ENCODE measurements at regions not wholly inside any gene's neighbourhood (a gene's known extent, or its start where the extent isn't known, plus 50 kb on each side); places are given as distances from the start of the nearest gene placed in this dataset.
A peak's percentile ranks its signal among the peaks of the same experiment; 100 is the strongest.

- no peaks in the 10 kb centered on the region for H3K9me3 ChIP-seq (ENCODE audit: control insufficient read depth in 2 of 2, low read length in 2 of 2)
- no peaks in the 10 kb centered on the region for H3K4me1 ChIP-seq (ENCODE audit: control insufficient read depth, insufficient read depth, low read length, poor library complexity, severe bottlenecking)
- Mint-ChIP-seq H3K9me3 (peaks cover 0 to 6% (median 0%) of the 10 kb centered on the region in 7 donors), H3K27me3 (peaks cover 6% of the 10 kb centered on the region), H3K4me3 (no peak overlapping the region), H3K4me1 (no peaks in the 10 kb centered on the region), H3K27ac (no peak overlapping the region), H3K36me3 (no peaks in the 10 kb centered on the region)
- H3K4me3 ChIP-seq (ENCODE audit: low read depth, low read length), result no peak overlapping the region
- H3K27me3 ChIP-seq (ENCODE audit: control insufficient read depth, insufficient read depth, low read length), result no peaks in the 10 kb centered on the region
- no peaks in the 10 kb centered on the region for H3K36me3 ChIP-seq (ENCODE audit: control insufficient read depth, insufficient read depth, low read length)
- no peak overlapping the region for H3K27ac ChIP-seq (ENCODE audit: insufficient read depth, low read length, poor library complexity, severe bottlenecking)
- ATAC-seq (ENCODE audit: low read depth in 2 of 2) (no peak), DNase-seq (no peak)
Measured at GRCh38 chr14:37968664-37969240, 239.0 kb upstream of the SSTR1 start.

- H3K27ac ChIP-seq (ENCODE audit: insufficient read depth, low read length, poor library complexity, severe bottlenecking), result no peak overlapping the region
- no peaks in the 10 kb centered on the region for H3K9me3 ChIP-seq (ENCODE audit: control insufficient read depth in 2 of 2, low read length in 2 of 2)
- Mint-ChIP-seq H3K4me1 (no peaks in the 10 kb centered on the region), H3K27ac (no peak overlapping the region), H3K36me3 (no peaks in the 10 kb centered on the region), H3K27me3 (peaks cover 6% of the 10 kb centered on the region), H3K4me3 (no peak overlapping the region), H3K9me3 (peaks cover 0 to 5% (median 0%) of the 10 kb centered on the region in 7 donors)
- no peaks in the 10 kb centered on the region for H3K27me3 ChIP-seq (ENCODE audit: control insufficient read depth, insufficient read depth, low read length)
- no peaks in the 10 kb centered on the region for H3K4me1 ChIP-seq (ENCODE audit: control insufficient read depth, insufficient read depth, low read length, poor library complexity, severe bottlenecking)
- DNase-seq (no peak), ATAC-seq (ENCODE audit: low read depth in 2 of 2) (no peak)
- no peak overlapping the region for H3K4me3 ChIP-seq (ENCODE audit: low read depth, low read length)
- H3K36me3 ChIP-seq (ENCODE audit: control insufficient read depth, insufficient read depth, low read length), result no peaks in the 10 kb centered on the region
Measured at GRCh38 chr14:37969511-37969979, 238.2 kb upstream of the SSTR1 start.

DNA sequence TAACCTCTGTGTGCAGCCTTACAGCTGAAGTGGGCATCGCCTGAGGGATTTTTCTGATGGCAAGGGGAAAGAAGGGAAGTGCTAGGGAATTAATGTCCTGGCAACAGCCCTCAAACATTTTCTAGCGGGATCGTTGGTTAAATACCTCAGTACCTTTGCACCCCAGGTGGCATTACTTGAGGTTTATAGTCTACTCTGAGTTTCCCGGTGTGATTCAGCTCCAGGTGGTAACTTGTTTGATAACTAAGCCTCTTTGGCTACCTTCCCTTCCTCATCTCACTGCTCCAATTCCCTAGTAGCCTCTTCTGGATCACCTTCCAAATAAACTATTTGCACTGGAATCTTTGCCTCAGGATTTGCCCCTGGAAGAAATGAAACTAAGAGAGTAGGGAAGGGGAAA lies 237.0 kb upstream of the SSTR1 start:
- Histone ChIP-seq H3K4me1 (ENCODE audit: control insufficient read depth, insufficient read depth, low read length, poor library complexity, severe bottlenecking) (no peaks in the 10 kb centered on the region), H3K27ac (ENCODE audit: insufficient read depth, low read length, poor library complexity, severe bottlenecking) (no peak overlapping the region), H3K27me3 (ENCODE audit: control insufficient read depth, insufficient read depth, low read length) (no peaks in the 10 kb centered on the region), H3K9me3 (ENCODE audit: control insufficient read depth in 2 of 2, low read length in 2 of 2) (no peaks in the 10 kb centered on the region), H3K4me3 (ENCODE audit: low read depth, low read length) (no peak overlapping the region), H3K36me3 (ENCODE audit: control insufficient read depth, insufficient read depth, low read length) (no peaks in the 10 kb centered on the region)
- ATAC-seq (ENCODE audit: low read depth in 2 of 2) (no peak), DNase-seq (no peak)
- Mint-ChIP-seq H3K36me3 (no peaks in the 10 kb centered on the region), H3K27me3 (peaks cover 4% of the 10 kb centered on the region), H3K9me3 (peaks cover 0 to under 1% (median 0%) of the 10 kb centered on the region in 7 donors), H3K4me1 (no peaks in the 10 kb centered on the region), H3K27ac (no peak overlapping the region), H3K4me3 (no peak overlapping the region)

GRCh38 chr14:37972941-37973887 lies 234.5 kb upstream of the SSTR1 start:
- H3K36me3 Mint-ChIP-seq, result no peaks in the 10 kb centered on the region
- H3K36me3 ChIP-seq (ENCODE audit: control insufficient read depth, insufficient read depth, low read length), result no peaks in the 10 kb centered on the region
- H3K27ac ChIP-seq (ENCODE audit: insufficient read depth, low read length, poor library complexity, severe bottlenecking), result no peak overlapping the region
- no peaks in the 10 kb centered on the region for H3K9me3 ChIP-seq (ENCODE audit: control insufficient read depth in 2 of 2, low read length in 2 of 2)
- no peaks in the 10 kb centered on the region for H3K27me3 Mint-ChIP-seq
- ATAC-seq (ENCODE audit: low read depth in 2 of 2) (no peak), DNase-seq (no peak)
- H3K4me3 ChIP-seq (ENCODE audit: low read depth, low read length), result no peak overlapping the region
- H3K27ac Mint-ChIP-seq, result no peak overlapping the region
- H3K4me1 Mint-ChIP-seq, result no peaks in the 10 kb centered on the region
- no peak overlapping the region for H3K4me3 Mint-ChIP-seq
- H3K4me1 ChIP-seq (ENCODE audit: control insufficient read depth, insufficient read depth, low read length, poor library complexity, severe bottlenecking), result no peaks in the 10 kb centered on the region
- H3K9me3 Mint-ChIP-seq, result peaks cover 0 to 1% (median 0%) of the 10 kb centered on the region in 7 donors
- H3K27me3 ChIP-seq (ENCODE audit: control insufficient read depth, insufficient read depth, low read length), result no peaks in the 10 kb centered on the region

GRCh38 chr14:37974421-37974820 lies 233.3 kb upstream of the SSTR1 start:
- Histone ChIP-seq H3K36me3 (ENCODE audit: control insufficient read depth, insufficient read depth, low read length) (no peaks in the 10 kb centered on the region), H3K4me1 (ENCODE audit: control insufficient read depth, insufficient read depth, low read length, poor library complexity, severe bottlenecking) (no peaks in the 10 kb centered on the region), H3K4me3 (ENCODE audit: low read depth, low read length) (no peak overlapping the region), H3K9me3 (ENCODE audit: control insufficient read depth in 2 of 2, low read length in 2 of 2) (no peaks in the 10 kb centered on the region), H3K27me3 (ENCODE audit: control insufficient read depth, insufficient read depth, low read length) (no peaks in the 10 kb centered on the region), H3K27ac (ENCODE audit: insufficient read depth, low read length, poor library complexity, severe bottlenecking) (no peak overlapping the region)
- ATAC-seq (ENCODE audit: low read depth in 2 of 2) (no peak), DNase-seq (no peak)
- no peaks in the 10 kb centered on the region for H3K27me3 Mint-ChIP-seq
- H3K4me1 Mint-ChIP-seq, result no peaks in the 10 kb centered on the region
- no peaks in the 10 kb centered on the region for H3K36me3 Mint-ChIP-seq
- peaks cover 0 to 1% (median 0%) of the 10 kb centered on the region in 7 donors for H3K9me3 Mint-ChIP-seq
- H3K4me3 Mint-ChIP-seq, result no peak overlapping the region
- H3K27ac Mint-ChIP-seq, result no peak overlapping the region

DNA sequence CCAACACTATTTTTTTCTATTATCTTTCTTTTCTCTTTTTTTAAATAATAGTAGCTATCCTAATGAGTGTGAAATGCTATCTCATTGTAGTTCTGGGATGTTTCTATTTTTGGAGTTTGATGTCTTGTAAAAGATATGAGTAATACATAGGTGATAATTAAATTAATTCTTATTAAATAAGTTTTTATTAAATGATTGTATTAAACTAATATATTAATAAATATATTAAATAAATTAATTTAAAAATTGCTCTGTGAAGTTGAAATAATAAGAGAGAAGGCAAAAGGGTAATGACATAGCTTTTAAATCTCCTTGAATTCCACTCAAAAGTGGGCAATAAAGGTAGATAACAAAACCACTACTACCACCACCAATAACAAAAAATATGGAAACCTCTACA lies 230.2 kb upstream of the SSTR1 start:
- Mint-ChIP-seq H3K4me1 (no peaks in the 10 kb centered on the region), H3K9me3 (peaks cover 0 to 9% (median 2%) of the 10 kb centered on the region in 7 donors), H3K4me3 (no peak overlapping the region), H3K27me3 (peaks cover 6% of the 10 kb centered on the region), H3K27ac (no peak overlapping the region), H3K36me3 (no peaks in the 10 kb centered on the region)
- no peak overlapping the region for H3K27ac ChIP-seq (ENCODE audit: insufficient read depth, low read length, poor library complexity, severe bottlenecking)
- no peaks in the 10 kb centered on the region for H3K4me1 ChIP-seq (ENCODE audit: control insufficient read depth, insufficient read depth, low read length, poor library complexity, severe bottlenecking)
- no peak overlapping the region for H3K4me3 ChIP-seq (ENCODE audit: low read depth, low read length)
- ATAC-seq (ENCODE audit: low read depth in 2 of 2), result no peak
- peaks cover 0 to 2% of the 10 kb centered on the region in 2 experiments for H3K9me3 ChIP-seq (ENCODE audit: control insufficient read depth in 2 of 2, low read length in 2 of 2)
- H3K27me3 ChIP-seq (ENCODE audit: control insufficient read depth, insufficient read depth, low read length), result no peaks in the 10 kb centered on the region
- no peak for DNase-seq
- H3K36me3 ChIP-seq (ENCODE audit: control insufficient read depth, insufficient read depth, low read length), result no peaks in the 10 kb centered on the region

GRCh38 chr14:37985826-37986470 lies 221.8 kb upstream of the SSTR1 start:
- Mint-ChIP-seq H3K27me3 (peaks cover 9% of the 10 kb centered on the region), H3K4me1 (peaks cover 0 to 3% (median 0%) of the 10 kb centered on the region in 4 donors), H3K36me3 (no peaks in the 10 kb centered on the region), H3K27ac (no peak overlapping the region), H3K4me3 (no peak overlapping the region), H3K9me3 (peaks cover 0 to 6% (median 0%) of the 10 kb centered on the region in 7 donors)
- peak; percentile 8 to 72 (median 54) for DNase-seq
- Histone ChIP-seq H3K36me3 (ENCODE audit: control insufficient read depth, insufficient read depth, low read length) (no peaks in the 10 kb centered on the region), H3K27me3 (ENCODE audit: control insufficient read depth, insufficient read depth, low read length) (no peaks in the 10 kb centered on the region), H3K9me3 (ENCODE audit: control insufficient read depth in 2 of 2, low read length in 2 of 2) (peaks cover 0 to 2% of the 10 kb centered on the region in 2 experiments), H3K27ac (ENCODE audit: insufficient read depth, low read length, poor library complexity, severe bottlenecking) (no peak overlapping the region), H3K4me1 (ENCODE audit: control insufficient read depth, insufficient read depth, low read length, poor library complexity, severe bottlenecking) (no peaks in the 10 kb centered on the region), H3K4me3 (ENCODE audit: low read depth, low read length) (no peak overlapping the region)
- ATAC-seq (ENCODE audit: low read depth in 2 of 2), result peak in 1 of 2 donors; percentile 34

Measured in CD4-positive, CD25-positive, alpha-beta regulatory T cell (primary cell).